ENCODE measurements at regions not wholly inside any gene's neighbourhood (a gene's known extent, or its start where the extent isn't known, plus 50 kb on each side); places are given as distances from the start of the nearest gene placed in this dataset.

DNA sequence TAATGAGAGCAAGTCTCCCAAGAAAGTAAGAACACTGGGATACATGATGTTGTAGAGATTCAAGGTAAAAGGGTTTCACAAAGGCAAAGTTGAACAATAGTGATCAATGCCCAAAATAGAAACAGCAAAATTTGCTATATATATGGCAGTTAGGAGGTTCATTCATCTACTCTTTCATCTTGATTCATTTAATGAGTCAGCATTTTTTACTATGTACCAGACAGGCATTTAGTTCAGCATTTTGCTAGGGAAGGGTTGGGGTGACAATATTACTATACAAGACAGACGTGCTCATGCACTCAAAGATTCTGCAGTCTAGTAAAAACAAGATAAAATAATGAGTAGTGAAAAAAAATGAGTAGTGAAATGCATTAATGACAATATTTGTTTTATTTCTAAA is 264.9 kb upstream of the LMO3 start:
- DNase-seq (ENCODE audit: low read depth): no peak
- no peak overlapping the region for H3K4me3 ChIP-seq (ENCODE audit: low read depth, low read length)
- H3K27me3 ChIP-seq (ENCODE audit: control insufficient read depth, insufficient read depth, low read length): no peaks in the 10 kb centered on the region
- TF ChIP-seq, protein P1, sequence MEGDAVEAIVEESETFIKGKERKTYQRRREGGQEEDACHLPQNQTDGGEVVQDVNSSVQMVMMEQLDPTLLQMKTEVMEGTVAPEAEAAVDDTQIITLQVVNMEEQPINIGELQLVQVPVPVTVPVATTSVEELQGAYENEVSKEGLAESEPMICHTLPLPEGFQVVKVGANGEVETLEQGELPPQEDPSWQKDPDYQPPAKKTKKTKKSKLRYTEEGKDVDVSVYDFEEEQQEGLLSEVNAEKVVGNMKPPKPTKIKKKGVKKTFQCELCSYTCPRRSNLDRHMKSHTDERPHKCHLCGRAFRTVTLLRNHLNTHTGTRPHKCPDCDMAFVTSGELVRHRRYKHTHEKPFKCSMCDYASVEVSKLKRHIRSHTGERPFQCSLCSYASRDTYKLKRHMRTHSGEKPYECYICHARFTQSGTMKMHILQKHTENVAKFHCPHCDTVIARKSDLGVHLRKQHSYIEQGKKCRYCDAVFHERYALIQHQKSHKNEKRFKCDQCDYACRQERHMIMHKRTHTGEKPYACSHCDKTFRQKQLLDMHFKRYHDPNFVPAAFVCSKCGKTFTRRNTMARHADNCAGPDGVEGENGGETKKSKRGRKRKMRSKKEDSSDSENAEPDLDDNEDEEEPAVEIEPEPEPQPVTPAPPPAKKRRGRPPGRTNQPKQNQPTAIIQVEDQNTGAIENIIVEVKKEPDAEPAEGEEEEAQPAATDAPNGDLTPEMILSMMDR (IDR thresholded peaks at IDR 0.05; ENCODE audit: insufficient read depth, low read length, poor library complexity, severe bottlenecking): no peak
- H3K36me3 ChIP-seq (ENCODE audit: control insufficient read depth, insufficient read depth, low read length): no peaks in the 10 kb centered on the region

DNA sequence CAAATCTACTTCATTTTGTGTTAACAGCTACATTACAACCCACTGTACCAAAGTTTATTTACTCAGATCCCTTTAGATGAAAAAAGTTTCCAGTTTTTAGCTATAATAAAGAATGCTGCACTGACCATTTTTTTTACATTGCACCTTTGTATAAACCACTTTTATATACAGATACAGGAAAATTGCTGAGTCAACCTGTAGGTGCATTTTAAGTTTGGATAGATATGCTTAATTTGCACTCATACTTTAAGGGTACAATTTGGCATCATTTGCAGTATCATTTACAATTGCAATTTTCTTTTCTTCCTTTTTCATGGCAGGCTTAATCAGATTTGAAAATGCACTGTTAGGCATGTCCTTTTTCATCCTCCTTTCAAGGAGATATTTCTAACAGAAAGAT is 257.8 kb upstream of the LMO3 start:
- Histone ChIP-seq H3K36me3 (ENCODE audit: control insufficient read depth, insufficient read depth, low read length) (no peaks in the 10 kb centered on the region), H3K27me3 (ENCODE audit: control insufficient read depth, insufficient read depth, low read length) (no peaks in the 10 kb centered on the region), H3K4me3 (ENCODE audit: low read depth, low read length) (no peak overlapping the region)
- no peak for DNase-seq (ENCODE audit: low read depth)
- TF ChIP-seq, protein P1 (IDR thresholded peaks at IDR 0.05; ENCODE audit: insufficient read depth, low read length, poor library complexity, severe bottlenecking): no peak

- TF ChIP-seq, protein P1 (IDR thresholded peaks at IDR 0.05; ENCODE audit: insufficient read depth, low read length, poor library complexity, severe bottlenecking): no peak
- H3K27me3 ChIP-seq (ENCODE audit: control insufficient read depth, insufficient read depth, low read length): no peaks in the 10 kb centered on the region
- DNase-seq (ENCODE audit: low read depth): no peak
- no peaks in the 10 kb centered on the region for H3K36me3 ChIP-seq (ENCODE audit: control insufficient read depth, insufficient read depth, low read length)
- no peak overlapping the region for H3K4me3 ChIP-seq (ENCODE audit: low read depth, low read length)
Measured at GRCh38 chr12:16857456-16857923, 251.5 kb upstream of the LMO3 start.

DNA sequence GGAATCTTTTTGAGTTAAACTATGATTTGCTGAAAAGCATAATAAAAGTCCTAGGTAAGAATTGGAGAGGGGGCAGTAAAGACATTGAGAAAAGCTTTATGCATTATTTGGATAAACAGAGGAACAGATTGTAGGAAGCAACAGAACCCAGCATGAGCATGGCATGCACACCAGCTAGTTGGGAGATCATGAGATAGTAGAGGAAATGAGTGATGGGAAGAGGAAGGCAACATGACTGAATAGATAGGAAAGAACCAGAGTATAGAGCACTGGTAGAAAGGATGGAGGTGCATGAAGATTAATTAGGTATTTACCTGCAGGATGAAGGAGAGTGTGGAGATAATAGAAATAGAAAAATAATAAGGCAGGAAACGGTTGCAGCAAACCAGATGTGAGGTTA is 248.5 kb upstream of the LMO3 start:
- DNase-seq (ENCODE audit: low read depth): no peak
- Histone ChIP-seq H3K36me3 (ENCODE audit: control insufficient read depth, insufficient read depth, low read length) (no peaks in the 10 kb centered on the region), H3K27me3 (ENCODE audit: control insufficient read depth, insufficient read depth, low read length) (no peaks in the 10 kb centered on the region), H3K4me3 (ENCODE audit: low read depth, low read length) (no peak overlapping the region)
- TF ChIP-seq, protein P1 (IDR thresholded peaks at IDR 0.05; ENCODE audit: insufficient read depth, low read length, poor library complexity, severe bottlenecking): no peak

DNA sequence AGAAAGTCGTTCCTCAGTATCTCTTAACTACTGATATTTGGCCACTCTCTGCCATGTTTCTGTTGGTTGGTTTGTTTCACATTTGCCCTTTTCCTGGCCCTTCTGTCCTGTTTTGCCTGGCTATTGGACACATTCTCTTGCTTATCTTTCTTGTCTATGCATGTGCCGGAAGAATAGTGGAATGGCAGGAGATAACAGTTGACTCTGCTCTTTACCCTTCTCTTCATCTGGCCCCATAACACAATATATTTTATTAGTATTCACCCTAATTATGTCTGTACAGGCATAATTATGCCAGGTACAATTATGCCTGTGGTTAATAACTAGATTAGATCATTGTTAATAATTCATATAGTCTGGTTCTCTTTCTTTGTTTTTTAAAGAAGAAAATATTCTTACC is 243.5 kb upstream of the LMO3 start:
- TF ChIP-seq, protein P1 (IDR thresholded peaks at IDR 0.05; ENCODE audit: insufficient read depth, low read length, poor library complexity, severe bottlenecking): no peak
- H3K27me3 ChIP-seq (ENCODE audit: control insufficient read depth, insufficient read depth, low read length): no peaks in the 10 kb centered on the region
- H3K4me3 ChIP-seq (ENCODE audit: low read depth, low read length): no peak overlapping the region
- no peak for DNase-seq (ENCODE audit: low read depth)
- H3K36me3 ChIP-seq (ENCODE audit: control insufficient read depth, insufficient read depth, low read length): no peaks in the 10 kb centered on the region

GRCh38 chr12:16844875-16845274 is 238.9 kb upstream of the LMO3 start:
- no peaks in the 10 kb centered on the region for H3K27me3 ChIP-seq (ENCODE audit: control insufficient read depth, insufficient read depth, low read length)
- TF ChIP-seq, protein P1 (IDR thresholded peaks at IDR 0.05; ENCODE audit: insufficient read depth, low read length, poor library complexity, severe bottlenecking): no peak
- no peak overlapping the region for H3K4me3 ChIP-seq (ENCODE audit: low read depth, low read length)
- H3K36me3 ChIP-seq (ENCODE audit: control insufficient read depth, insufficient read depth, low read length): no peaks in the 10 kb centered on the region
- DNase-seq (ENCODE audit: low read depth): no peak
